HCT116 (cell line): ENCODE measurements at regions not wholly inside any gene's neighbourhood (a gene's known extent, or its start where the extent isn't known, plus 50 kb on each side); places are given as distances from the start of the nearest gene placed in this dataset.

Experiments used
- EZH2 ChIP-seq: fragments of 200-600 bp; sonication (generic); IDR thresholded peaks from 2 replicates; pipeline ENCODE4 v1.6.1; 2017; ENCODE audit warnings: antibody characterized with exemption, mixed run types
- EZH2phosphoT487 ChIP-seq: fragments of 200-600 bp; IDR thresholded peaks from 2 replicates; pipeline ENCODE4 v1.6.1; 2018; ENCODE audit warnings: antibody characterized with exemption, borderline replicate concordance
- SRF ChIP-seq: IDR thresholded peaks from 2 replicates; pipeline ENCODE4 v1.6.1; 2012; ENCODE audit warnings: low read depth
- YY1 ChIP-seq: IDR thresholded peaks from 2 replicates; pipeline ENCODE4 v1.6.1; 2011; ENCODE audit warnings: low read length, low read depth, moderate library complexity, mild to moderate bottlenecking; ENCODE audit not compliant: insufficient replicate concordance; ENCODE audit errors: extremely low read depth
- TF ChIP-seq, protein P1 (sequence below), 3 experiments: fragments of 200-600 bp in 1 of 3; sonication (generic) in 1 of 3; IDR thresholded peaks in 2 of 3; conservative IDR thresholded peaks in 1 of 3; 2 replicates each; pipeline ENCODE4 v1.5.1; 2012 to 2017; ENCODE audit warnings: low read depth in 2 of 3, low read length in 2 of 3, antibody characterized with exemption in 1 of 3, borderline replicate concordance in 1 of 3, control low read depth in 1 of 3, mild to moderate bottlenecking in 1 of 3, mixed read lengths in 1 of 3, mixed run types in 1 of 3, moderate library complexity in 1 of 3; ENCODE audit not compliant: insufficient read depth in 1 of 3

DNA sequence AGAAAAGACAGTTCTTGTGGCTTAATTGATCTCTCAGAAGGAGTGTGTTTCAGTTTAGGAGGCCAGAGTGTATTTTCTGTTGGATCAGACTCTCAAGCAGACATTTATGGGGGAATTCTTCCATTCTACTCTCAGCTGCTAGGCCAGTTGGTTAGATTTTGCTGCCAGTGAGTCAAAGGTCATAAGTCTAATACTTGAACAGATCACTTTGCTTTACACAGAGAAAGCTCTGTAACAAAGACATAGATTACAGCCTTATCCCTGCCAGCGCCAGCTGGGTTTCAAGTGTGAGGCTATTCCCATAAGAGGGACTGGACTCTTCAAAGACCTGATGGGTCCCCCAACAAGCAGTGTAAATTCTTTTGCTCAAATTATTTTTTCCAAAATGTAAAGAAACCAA is 145.6 kb upstream of the SEMA3C start:
- TF ChIP-seq EZH2 (no peak), EZH2phosphoT487 (no peak), SRF (no peak), YY1 (no peak)
- TF ChIP-seq, protein P1, sequence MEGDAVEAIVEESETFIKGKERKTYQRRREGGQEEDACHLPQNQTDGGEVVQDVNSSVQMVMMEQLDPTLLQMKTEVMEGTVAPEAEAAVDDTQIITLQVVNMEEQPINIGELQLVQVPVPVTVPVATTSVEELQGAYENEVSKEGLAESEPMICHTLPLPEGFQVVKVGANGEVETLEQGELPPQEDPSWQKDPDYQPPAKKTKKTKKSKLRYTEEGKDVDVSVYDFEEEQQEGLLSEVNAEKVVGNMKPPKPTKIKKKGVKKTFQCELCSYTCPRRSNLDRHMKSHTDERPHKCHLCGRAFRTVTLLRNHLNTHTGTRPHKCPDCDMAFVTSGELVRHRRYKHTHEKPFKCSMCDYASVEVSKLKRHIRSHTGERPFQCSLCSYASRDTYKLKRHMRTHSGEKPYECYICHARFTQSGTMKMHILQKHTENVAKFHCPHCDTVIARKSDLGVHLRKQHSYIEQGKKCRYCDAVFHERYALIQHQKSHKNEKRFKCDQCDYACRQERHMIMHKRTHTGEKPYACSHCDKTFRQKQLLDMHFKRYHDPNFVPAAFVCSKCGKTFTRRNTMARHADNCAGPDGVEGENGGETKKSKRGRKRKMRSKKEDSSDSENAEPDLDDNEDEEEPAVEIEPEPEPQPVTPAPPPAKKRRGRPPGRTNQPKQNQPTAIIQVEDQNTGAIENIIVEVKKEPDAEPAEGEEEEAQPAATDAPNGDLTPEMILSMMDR (IDR thresholded peaks at IDR 0.05 in 2 of 3, conservative IDR thresholded peaks at IDR 0.05 in 1 of 3; ENCODE audit: borderline replicate concordance in 1 of 3, insufficient read depth in 1 of 3, low read depth in 2 of 3, low read length in 2 of 3) = no peak
